WERI-Rb-1 (cell line): ENCODE measurements at regions not wholly inside any gene's neighbourhood (a gene's known extent, or its start where the extent isn't known, plus 50 kb on each side); places are given as distances from the start of the nearest gene placed in this dataset.

Experiments used
- DNase-seq: peaks from one replicate; pipeline ENCODE4 v3.0.0-alpha.2; 2020
- H3K27ac ChIP-seq: fragments of 250-450 bp; sonication (Bioruptor Pico); 2 replicates; pipeline ENCODE4 v1.5.1; 2020; ENCODE audit warnings: mild to moderate bottlenecking, moderate library complexity
- H3K27me3 ChIP-seq: fragments of 250-450 bp; sonication (Bioruptor Pico); 2 replicates; pipeline ENCODE4 v1.5.1; 2021; ENCODE audit warnings: mild to moderate bottlenecking, low read depth, moderate library complexity; ENCODE audit not compliant: insufficient read depth, severe bottlenecking
- H3K36me3 ChIP-seq: fragments of 250-450 bp; sonication (Bioruptor Pico); 2 replicates; pipeline ENCODE4 v1.5.1; 2020; ENCODE audit warnings: mild to moderate bottlenecking, moderate library complexity
- H3K4me3 ChIP-seq: 2 replicates; pipeline ENCODE4 v1.5.1; 2011; ENCODE audit warnings: low read depth, mild to moderate bottlenecking, control low read depth, low read length
- H3K9me3 ChIP-seq: fragments of 250-450 bp; sonication (Bioruptor Pico); 2 replicates; pipeline ENCODE4 v1.5.1; 2021; ENCODE audit warnings: mild to moderate bottlenecking, moderate library complexity; ENCODE audit not compliant: severe bottlenecking
- TF ChIP-seq, protein P1 (sequence below): IDR thresholded peaks from 2 replicates; pipeline ENCODE4 v1.5.1; 2011; ENCODE audit warnings: low read depth, mild to moderate bottlenecking, control low read depth, inconsistent platforms, low read length

- no peaks in the 10 kb centered on the region for H3K9me3 ChIP-seq
- TF ChIP-seq, protein P1, sequence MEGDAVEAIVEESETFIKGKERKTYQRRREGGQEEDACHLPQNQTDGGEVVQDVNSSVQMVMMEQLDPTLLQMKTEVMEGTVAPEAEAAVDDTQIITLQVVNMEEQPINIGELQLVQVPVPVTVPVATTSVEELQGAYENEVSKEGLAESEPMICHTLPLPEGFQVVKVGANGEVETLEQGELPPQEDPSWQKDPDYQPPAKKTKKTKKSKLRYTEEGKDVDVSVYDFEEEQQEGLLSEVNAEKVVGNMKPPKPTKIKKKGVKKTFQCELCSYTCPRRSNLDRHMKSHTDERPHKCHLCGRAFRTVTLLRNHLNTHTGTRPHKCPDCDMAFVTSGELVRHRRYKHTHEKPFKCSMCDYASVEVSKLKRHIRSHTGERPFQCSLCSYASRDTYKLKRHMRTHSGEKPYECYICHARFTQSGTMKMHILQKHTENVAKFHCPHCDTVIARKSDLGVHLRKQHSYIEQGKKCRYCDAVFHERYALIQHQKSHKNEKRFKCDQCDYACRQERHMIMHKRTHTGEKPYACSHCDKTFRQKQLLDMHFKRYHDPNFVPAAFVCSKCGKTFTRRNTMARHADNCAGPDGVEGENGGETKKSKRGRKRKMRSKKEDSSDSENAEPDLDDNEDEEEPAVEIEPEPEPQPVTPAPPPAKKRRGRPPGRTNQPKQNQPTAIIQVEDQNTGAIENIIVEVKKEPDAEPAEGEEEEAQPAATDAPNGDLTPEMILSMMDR = no peak
- no peak overlapping the region for H3K27ac ChIP-seq
- H3K36me3 ChIP-seq = no peaks in the 10 kb centered on the region
- no peaks in the 10 kb centered on the region for H3K27me3 ChIP-seq
- DNase-seq = no peak
- no peak overlapping the region for H3K4me3 ChIP-seq
These were observed 232.9 kb upstream of the STK17B start for GRCh38 chr2:196404276-196404675.

GRCh38 chr2:196407675-196408264, 231.7 kb upstream of the CCDC150 start:
- H3K27me3 ChIP-seq = no peaks in the 10 kb centered on the region
- H3K9me3 ChIP-seq = no peaks in the 10 kb centered on the region
- H3K27ac ChIP-seq = no peak overlapping the region
- DNase-seq = no peak
- no peak overlapping the region for H3K4me3 ChIP-seq
- TF ChIP-seq, protein P1 = no peak
- no peaks in the 10 kb centered on the region for H3K36me3 ChIP-seq

DNA sequence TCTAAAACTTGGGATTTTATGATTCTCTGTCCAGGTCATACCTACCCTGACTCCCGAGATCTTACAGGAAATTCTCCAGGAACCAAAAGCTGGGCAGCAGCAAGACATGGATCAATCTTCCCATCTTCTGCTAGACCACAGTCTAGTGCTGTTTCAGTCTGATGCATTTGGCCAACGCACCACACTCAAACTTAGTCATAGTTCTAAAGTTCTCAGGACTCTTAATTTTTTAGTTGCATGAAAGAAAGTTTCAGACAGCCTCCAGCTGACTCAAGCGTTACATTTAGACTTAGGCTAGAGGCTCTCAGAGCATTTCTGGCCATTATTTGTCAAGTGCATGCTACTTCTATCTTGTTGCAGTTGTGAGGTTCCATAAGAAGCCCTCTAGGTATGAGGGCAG, 230.1 kb upstream of the CCDC150 start:
- no peak for DNase-seq
- Histone ChIP-seq H3K36me3 (no peaks in the 10 kb centered on the region), H3K27ac (no peak overlapping the region), H3K4me3 (no peak overlapping the region), H3K9me3 (no peaks in the 10 kb centered on the region), H3K27me3 (no peaks in the 10 kb centered on the region)
- TF ChIP-seq, protein P1 = no peak

DNA sequence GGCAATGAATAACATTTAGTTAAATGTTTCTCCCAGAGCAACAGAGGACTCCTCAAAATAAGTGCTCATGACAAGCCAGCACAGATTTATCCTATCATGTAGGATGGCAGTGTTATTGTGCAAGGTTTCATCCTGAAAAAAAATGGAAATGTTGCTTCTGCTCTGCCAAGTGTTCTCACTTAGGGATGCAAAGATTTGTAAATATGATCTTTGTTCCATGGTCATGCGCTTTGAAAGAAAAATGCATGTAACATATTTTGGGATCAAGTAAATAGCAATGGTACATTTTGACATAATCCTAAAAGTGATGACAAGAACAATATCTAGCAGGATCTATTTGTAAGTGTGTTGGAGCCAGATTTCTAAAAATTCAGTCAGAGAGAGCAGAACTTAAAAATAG, 229.5 kb upstream of the CCDC150 start:
- TF ChIP-seq, protein P1 = no peak
- no peak overlapping the region for H3K4me3 ChIP-seq
- no peak for DNase-seq
- no peaks in the 10 kb centered on the region for H3K9me3 ChIP-seq
- no peaks in the 10 kb centered on the region for H3K36me3 ChIP-seq
- H3K27me3 ChIP-seq = no peaks in the 10 kb centered on the region
- H3K27ac ChIP-seq = no peak overlapping the region

- Histone ChIP-seq H3K27ac (no peak overlapping the region), H3K27me3 (no peaks in the 10 kb centered on the region), H3K4me3 (no peak overlapping the region), H3K9me3 (no peaks in the 10 kb centered on the region), H3K36me3 (no peaks in the 10 kb centered on the region)
- DNase-seq = no peak
- TF ChIP-seq, protein P1 = no peak
These were observed 225.7 kb upstream of the CCDC150 start for GRCh38 chr2:196413821-196414274.

DNA sequence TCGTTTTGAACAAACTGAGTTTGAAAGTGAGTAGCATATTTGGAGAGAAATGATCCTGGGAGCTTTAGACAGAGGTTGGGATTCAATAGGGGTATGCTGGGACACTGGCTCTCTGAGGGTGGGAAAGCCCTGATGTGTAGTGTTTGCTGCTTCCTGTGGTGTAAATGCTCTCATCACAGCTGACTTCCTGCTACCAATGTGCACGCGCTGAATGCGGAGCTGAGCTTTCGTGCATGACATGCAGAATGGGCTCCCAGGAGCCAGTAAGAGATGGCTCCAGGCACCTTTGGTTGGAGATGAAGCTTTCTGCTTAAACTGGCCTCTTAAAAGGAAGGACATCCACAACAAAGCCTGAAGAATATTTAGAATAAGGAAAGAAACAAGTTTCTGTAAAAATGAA, 224.1 kb upstream of the CCDC150 start:
- H3K4me3 ChIP-seq = no peak overlapping the region

More for the DNA sequence above, 224.1 kb upstream of the CCDC150 start:
- no peak overlapping the region for H3K27ac ChIP-seq
- no peaks in the 10 kb centered on the region for H3K9me3 ChIP-seq
- no peaks in the 10 kb centered on the region for H3K36me3 ChIP-seq
- TF ChIP-seq, protein P1 = no peak
- DNase-seq = no peak
- no peaks in the 10 kb centered on the region for H3K27me3 ChIP-seq
